Gastrocnemius medialis (tissue), 4 donors: ENCODE measurements at regions not wholly inside any gene's neighbourhood (a gene's known extent, or its start where the extent isn't known, plus 50 kb on each side); places are given as distances from the start of the nearest gene placed in this dataset.

Source experiments
- CTCF ChIP-seq, 5 experiments: fragments of 450-650 bp in 3 of 5; fragments of 200-600 bp in 2 of 5; sonication (generic) in 2 of 5; IDR thresholded peaks in 4 of 5; conservative IDR thresholded peaks in 1 of 5; 1 replicate in 4 of 5; 2 replicates in 1 of 5; pipeline ENCODE4 v1.5.1; 2016 to 2019; ENCODE audit warnings: antibody characterized with exemption in 5 of 5, mild to moderate bottlenecking in 3 of 5, moderate library complexity in 3 of 5
- POLR2A ChIP-seq, 2 donors: fragments of 450-650 bp; IDR thresholded peaks; one replicate each; pipeline ENCODE4 v1.6.1; 2017; ENCODE audit warnings: antibody characterized with exemption in 2 of 2, mild to moderate bottlenecking in 2 of 2, moderate library complexity in 2 of 2

- TF ChIP-seq CTCF (IDR thresholded peaks at IDR 0.05 in 4 of 5, conservative IDR thresholded peaks at IDR 0.05 in 1 of 5) (no peak), POLR2A (IDR thresholded peaks at IDR 0.05) (no peak)
These were observed 173.9 kb downstream of the MAF start for GRCh38 chr16:79426663-79427062.
